Vagina (tissue), 2 donors: ENCODE measurements at regions not wholly inside any gene's neighbourhood (a gene's known extent, or its start where the extent isn't known, plus 50 kb on each side); places are given as distances from the start of the nearest gene placed in this dataset.

Experiments used
- CTCF ChIP-seq, 3 experiments: fragments of 450-650 bp in 2 of 3; fragments of 200-600 bp in 1 of 3; sonication (generic) in 1 of 3; IDR thresholded peaks; one replicate each; pipeline ENCODE4 v1.5.1; 2017 to 2019; ENCODE audit warnings: antibody characterized with exemption in 3 of 3, mild to moderate bottlenecking in 2 of 3, moderate library complexity in 2 of 3
- POLR2A ChIP-seq, 2 donors: fragments of 450-650 bp; IDR thresholded peaks; one replicate each; pipeline ENCODE4 v1.6.1; 2017; ENCODE audit warnings: antibody characterized with exemption in 2 of 2, mild to moderate bottlenecking in 2 of 2, moderate library complexity in 2 of 2

DNA sequence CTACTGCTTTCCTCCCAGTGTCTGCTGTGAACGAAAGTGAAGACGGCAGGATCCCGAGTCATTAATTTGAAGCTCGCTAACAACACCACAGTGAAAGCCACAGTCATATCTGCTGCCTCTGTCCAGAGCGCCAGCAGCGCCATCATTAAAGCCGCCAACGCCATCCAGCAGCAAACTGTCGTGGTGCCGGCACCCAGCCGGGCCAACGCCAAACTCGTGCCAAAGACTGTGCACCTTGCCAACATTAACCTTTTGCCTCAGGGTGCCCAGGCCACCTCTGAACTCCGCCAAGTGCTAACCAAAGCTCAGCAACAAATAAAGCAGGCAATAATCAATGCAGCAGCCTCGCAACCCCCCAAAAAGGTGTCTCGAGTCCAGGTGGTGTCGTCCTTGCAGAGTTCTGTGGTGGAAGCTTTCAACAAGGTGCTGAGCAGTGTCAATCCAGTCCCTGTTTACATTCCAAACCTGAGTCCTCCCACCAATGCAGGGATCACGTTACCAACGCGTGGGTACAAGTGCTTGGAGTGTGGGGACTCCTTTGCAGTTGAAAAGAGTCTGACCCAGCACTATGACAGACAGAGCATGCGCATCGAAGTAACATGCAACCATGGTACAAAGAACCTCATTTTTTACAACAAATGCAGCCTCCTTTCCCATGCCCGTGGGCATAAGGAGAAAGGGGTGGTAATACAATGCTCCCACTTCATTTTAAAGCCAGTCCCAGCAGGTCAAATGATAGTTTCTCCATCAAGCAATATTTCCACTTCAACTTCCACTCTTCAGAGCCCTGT, 94.8 kb upstream of the KCNMA1 start:
- TF ChIP-seq CTCF (IDR thresholded peaks at IDR 0.05) (no peak), POLR2A (IDR thresholded peaks at IDR 0.05) (no peak)
